Left lung (tissue), 4 donors: ENCODE measurements at regions not wholly inside any gene's neighbourhood (a gene's known extent, or its start where the extent isn't known, plus 50 kb on each side); places are given as distances from the start of the nearest gene placed in this dataset.
A peak's percentile ranks its signal among the peaks of the same experiment; 100 is the strongest.

Experiments used
- ATAC-seq: fragments of 200-7000 bp; cut with Tn5 transposase; one replicate; pipeline ENCODE4 v1.9.1; 2020; ENCODE audit warnings: moderate library complexity
- DNase-seq, 4 donors: peaks; one replicate each; pipeline ENCODE4 v3.0.0-alpha.2; 2013 to 2020
- H3K27ac ChIP-seq, 2 donors: fragments of 200-600 bp; sonication (generic) in 1 of 2; one replicate each; pipeline versions ENCODE4 v1.5.0 to v1.8.0; 2020 to 2021
- H3K27me3 ChIP-seq, 2 donors: fragments of 200-600 bp; sonication (generic) in 1 of 2; one replicate each; pipeline versions ENCODE4 v1.5.0 to v1.8.0; 2020 to 2021
- H3K36me3 ChIP-seq, 2 donors: fragments of 200-600 bp; sonication (generic) in 1 of 2; one replicate each; pipeline versions ENCODE4 v1.5.0 to v1.8.0; 2020 to 2021
- H3K4me1 ChIP-seq, 2 donors: fragments of 200-600 bp; one replicate each; pipeline ENCODE4 v1.8.0; 2021
- H3K4me3 ChIP-seq, 2 donors: fragments of 200-600 bp; sonication (generic) in 1 of 2; one replicate each; pipeline versions ENCODE4 v1.5.0 to v1.8.0; 2020 to 2021; ENCODE audit warnings: mild to moderate bottlenecking in 1 of 2
- H3K9me3 ChIP-seq, 2 donors: fragments of 200-600 bp; sonication (generic) in 1 of 2; one replicate each; pipeline versions ENCODE4 v1.5.0 to v1.8.0; 2020 to 2021
- intact Hi-C, 2 donors: fragments of 100-400 bp; cut with DNase I; formaldehyde crosslinking; loops; one replicate each; pipeline versions ENCODE4 v1.11.2 to v1.14.2; 2022
- TF ChIP-seq, protein P1 (sequence below), 2 donors: fragments of 200-600 bp; sonication (generic) in 1 of 2; IDR thresholded peaks; one replicate each; pipeline versions ENCODE4 v1.5.0 to v1.8.0; 2021; ENCODE audit warnings: antibody characterized with exemption in 2 of 2
- donor health status: DM: no; HTN: yes; CAD: no.
- donor health status: DM: no; HTN: no; CAD: no.

DNA sequence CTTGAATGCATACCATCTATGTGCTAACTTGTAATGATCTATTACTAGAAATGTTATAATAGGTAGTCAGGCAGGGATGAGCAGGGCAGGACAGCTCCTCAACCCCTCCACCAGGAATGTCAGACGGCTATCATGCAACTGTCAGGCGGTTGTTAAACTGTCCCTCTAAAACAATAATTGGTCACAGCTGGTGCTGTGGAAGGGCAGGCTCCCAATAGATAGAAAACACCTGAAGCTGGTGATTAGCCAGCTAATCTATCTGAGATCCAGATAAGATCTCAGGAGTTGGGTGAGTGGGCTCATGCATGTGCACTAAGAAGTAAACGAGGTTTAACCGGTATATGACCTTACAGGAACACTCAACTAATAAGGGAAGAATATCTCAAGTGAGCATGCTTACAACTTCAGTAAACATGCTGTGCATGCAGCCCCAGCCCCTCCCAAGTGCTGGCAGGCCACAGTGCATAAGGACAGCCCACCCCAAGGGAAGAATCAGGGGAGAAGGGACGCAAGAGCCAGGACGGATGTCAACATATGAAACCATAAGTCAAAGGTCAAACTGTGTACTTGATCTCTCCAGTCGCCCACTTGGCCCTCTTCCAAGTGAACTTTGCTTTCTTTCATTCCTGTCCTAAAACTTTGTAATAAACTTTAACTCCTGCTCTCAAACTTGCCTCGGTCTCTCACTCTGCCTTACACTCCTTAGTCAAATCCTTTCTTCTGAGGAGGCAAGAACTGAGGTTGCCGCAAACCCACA is 566.2 kb upstream of the NRSN1 start:
- DNase-seq (peak in 2 of 4 donors; percentile 5 to 8), ATAC-seq (no peak)
- Histone ChIP-seq H3K27ac (no peak overlapping the region), H3K36me3 (no peaks in the 10 kb centered on the region), H3K9me3 (peaks cover 0 to 26% of the 10 kb centered on the region in 2 donors), H3K27me3 (no peaks in the 10 kb centered on the region), H3K4me1 (no peaks in the 10 kb centered on the region), H3K4me3 (no peak overlapping the region)
- TF ChIP-seq, protein P1, sequence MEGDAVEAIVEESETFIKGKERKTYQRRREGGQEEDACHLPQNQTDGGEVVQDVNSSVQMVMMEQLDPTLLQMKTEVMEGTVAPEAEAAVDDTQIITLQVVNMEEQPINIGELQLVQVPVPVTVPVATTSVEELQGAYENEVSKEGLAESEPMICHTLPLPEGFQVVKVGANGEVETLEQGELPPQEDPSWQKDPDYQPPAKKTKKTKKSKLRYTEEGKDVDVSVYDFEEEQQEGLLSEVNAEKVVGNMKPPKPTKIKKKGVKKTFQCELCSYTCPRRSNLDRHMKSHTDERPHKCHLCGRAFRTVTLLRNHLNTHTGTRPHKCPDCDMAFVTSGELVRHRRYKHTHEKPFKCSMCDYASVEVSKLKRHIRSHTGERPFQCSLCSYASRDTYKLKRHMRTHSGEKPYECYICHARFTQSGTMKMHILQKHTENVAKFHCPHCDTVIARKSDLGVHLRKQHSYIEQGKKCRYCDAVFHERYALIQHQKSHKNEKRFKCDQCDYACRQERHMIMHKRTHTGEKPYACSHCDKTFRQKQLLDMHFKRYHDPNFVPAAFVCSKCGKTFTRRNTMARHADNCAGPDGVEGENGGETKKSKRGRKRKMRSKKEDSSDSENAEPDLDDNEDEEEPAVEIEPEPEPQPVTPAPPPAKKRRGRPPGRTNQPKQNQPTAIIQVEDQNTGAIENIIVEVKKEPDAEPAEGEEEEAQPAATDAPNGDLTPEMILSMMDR (IDR thresholded peaks at IDR 0.05) = no peak
- intact Hi-C loops = no loop called here

DNA sequence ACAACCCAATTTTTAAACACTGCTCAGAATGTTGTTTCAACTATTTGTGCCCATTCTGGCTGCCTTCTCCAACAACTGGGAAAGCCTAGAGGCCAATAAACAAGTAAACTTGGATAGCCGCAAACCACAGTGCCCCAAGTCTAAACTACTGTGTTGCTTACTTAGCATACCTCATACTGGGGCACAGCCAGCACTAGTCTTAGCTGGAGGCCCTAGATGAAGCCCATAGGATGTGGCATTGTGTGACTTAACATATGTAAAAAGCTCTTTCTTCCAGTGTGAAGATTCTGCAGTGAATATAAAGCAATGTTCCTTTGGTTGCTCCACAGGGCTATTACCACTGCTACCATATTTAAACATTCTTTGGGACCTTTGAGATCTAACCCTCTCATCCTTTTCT is 564.3 kb upstream of the NRSN1 start:
- no peaks in the 10 kb centered on the region for H3K36me3 ChIP-seq
- H3K4me1 ChIP-seq = no peaks in the 10 kb centered on the region
- DNase-seq (no peak), ATAC-seq (no peak)
- H3K4me3 ChIP-seq = no peak overlapping the region
- TF ChIP-seq, protein P1 (IDR thresholded peaks at IDR 0.05) = no peak
- intact Hi-C loops = no loop called here
- H3K9me3 ChIP-seq = peaks cover 0 to 26% of the 10 kb centered on the region in 2 donors
- no peaks in the 10 kb centered on the region for H3K27me3 ChIP-seq
- H3K27ac ChIP-seq = no peak overlapping the region

DNA sequence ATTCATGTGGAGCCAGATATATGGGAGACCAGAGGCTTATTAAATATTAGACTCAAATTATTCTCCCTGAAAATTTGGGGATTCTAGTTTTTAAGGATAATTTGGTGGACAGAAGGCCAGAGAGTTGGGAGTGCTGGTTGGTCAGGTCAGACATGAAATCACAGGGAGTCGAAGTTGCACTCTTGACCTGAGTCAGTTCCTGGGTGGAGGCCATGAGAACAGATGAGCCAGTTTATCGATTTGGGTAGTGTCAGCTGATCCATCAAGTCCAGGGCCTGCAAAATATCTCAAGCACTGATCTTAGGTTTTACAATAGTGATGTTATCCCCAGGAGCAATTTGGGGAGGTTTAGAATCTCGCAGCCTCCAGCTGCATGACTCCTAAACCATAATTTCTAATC is 563.5 kb upstream of the NRSN1 start:
- H3K27ac ChIP-seq = no peak overlapping the region
- no peaks in the 10 kb centered on the region for H3K27me3 ChIP-seq
- intact Hi-C loops = no loop called here
- TF ChIP-seq, protein P1 (IDR thresholded peaks at IDR 0.05) = no peak
- H3K4me3 ChIP-seq = no peak overlapping the region
- no peaks in the 10 kb centered on the region for H3K4me1 ChIP-seq
- DNase-seq (no peak), ATAC-seq (no peak)
- H3K9me3 ChIP-seq = peaks cover 0 to 26% of the 10 kb centered on the region in 2 donors
- no peaks in the 10 kb centered on the region for H3K36me3 ChIP-seq

DNA sequence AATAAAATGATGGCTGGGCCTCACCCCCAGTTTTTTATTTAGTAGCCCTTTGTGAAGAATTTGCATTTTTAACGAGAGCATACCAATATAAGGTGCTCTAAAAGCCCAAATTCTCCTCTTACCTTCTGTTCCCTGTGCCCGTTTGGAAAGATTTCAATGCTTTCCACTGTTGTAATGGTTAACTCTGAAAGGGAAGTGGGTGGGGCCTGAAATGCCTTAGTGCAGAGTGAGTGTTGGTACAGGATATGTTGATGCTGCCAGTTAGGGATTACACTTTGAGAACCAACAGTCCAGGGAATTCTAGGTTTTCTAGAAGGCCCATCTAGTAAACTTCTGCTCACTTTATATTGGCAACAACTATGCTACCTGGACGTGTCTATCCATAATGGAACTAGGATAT is 562.7 kb upstream of the NRSN1 start:
- Histone ChIP-seq H3K27me3 (no peaks in the 10 kb centered on the region), H3K4me3 (no peak overlapping the region), H3K27ac (no peak overlapping the region), H3K9me3 (peaks cover 0 to 26% of the 10 kb centered on the region in 2 donors), H3K4me1 (no peaks in the 10 kb centered on the region), H3K36me3 (no peaks in the 10 kb centered on the region)
- TF ChIP-seq, protein P1 (IDR thresholded peaks at IDR 0.05) = no peak
- DNase-seq = no peak
- intact Hi-C loops = no loop called here
- no peak for ATAC-seq

GRCh38 chr6:23566418-23566817 is 559.6 kb upstream of the NRSN1 start:
- H3K27me3 ChIP-seq = no peaks in the 10 kb centered on the region
- no peak for ATAC-seq
- H3K27ac ChIP-seq = no peak overlapping the region
- intact Hi-C loops = no loop called here
- H3K4me1 ChIP-seq = no peaks in the 10 kb centered on the region
- H3K4me3 ChIP-seq = no peak overlapping the region
- no peak for DNase-seq
- H3K9me3 ChIP-seq = peaks cover 0 to 21% of the 10 kb centered on the region in 2 donors
- H3K36me3 ChIP-seq = no peaks in the 10 kb centered on the region
- TF ChIP-seq, protein P1 (IDR thresholded peaks at IDR 0.05) = no peak
